ENCODE measurements at regions not wholly inside any gene's neighbourhood (a gene's known extent, or its start where the extent isn't known, plus 50 kb on each side); places are given as distances from the start of the nearest gene placed in this dataset.

DNA sequence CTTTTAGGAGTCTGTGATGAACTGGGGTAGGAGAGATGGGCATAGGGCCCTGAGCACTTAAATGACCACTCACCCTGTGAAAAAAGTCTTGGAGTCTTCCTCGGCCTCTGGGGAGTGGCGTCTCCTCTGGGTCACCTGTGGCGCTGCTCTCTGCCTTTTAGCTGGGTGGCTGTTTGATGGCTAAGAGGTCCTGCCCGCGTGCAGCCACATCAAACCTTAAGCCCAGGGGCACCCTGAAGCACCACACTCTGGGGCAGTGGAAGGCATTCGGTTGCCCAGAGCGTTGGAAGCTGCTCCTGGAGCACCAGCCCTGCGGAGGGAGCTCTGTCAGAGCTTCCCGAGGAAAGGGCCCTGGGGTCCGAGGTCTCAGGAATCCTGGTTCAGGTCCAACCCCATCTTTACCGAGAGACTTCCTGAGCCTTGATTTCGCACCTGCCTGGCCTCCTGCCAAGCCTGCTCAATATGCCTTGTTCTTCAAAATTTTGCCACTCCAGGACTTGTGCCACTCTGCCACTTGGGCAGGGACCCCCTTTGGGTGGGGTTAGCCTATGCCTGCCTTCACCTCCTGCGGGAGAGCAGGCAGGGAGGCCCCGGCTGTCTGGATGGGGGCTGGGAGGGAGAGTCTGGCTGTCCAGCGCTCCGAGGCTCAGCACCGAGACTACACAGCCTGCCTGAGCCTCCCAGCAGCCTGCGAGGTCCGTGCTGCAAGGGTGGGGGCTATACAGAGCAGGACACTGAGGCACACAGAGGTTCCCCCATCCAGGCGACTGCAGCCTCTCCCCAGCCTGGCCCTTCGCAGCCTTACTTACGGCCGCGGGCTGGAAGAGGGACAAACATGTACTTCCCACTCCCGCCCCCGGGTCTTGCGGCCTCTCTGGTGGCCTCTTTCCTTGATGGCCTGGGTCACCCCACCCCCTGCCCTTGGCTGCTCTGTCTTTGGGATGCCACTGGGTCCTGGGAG is 63.4 kb upstream of the RNU6ATAC start:
- no peak for DNase-seq (ENCODE audit: low read depth in 1 of 2, low spot score in 1 of 2)

DNA sequence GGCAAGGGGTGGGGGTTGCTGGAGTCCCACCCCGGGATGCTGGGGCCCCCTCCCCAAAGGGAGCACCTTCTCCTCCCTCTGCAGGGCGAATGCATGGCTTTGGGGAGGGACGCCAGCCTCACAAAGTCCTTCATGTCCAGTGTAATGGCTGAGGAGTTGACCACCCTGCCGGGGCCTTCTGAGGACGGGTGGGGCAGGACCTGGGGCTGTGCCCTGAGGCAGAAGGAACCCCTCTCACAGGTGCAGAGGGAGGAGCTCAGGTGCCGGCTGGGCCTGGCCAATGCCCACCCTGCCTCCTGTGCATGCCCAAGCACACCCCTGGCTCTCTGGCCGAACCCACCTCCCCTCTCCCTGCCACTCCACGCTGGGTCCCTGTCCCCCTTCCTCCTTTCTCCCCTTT is 64.3 kb upstream of the RNU6ATAC start:
- no peak for DNase-seq (ENCODE audit: low read depth in 1 of 2, low spot score in 1 of 2)

DNA sequence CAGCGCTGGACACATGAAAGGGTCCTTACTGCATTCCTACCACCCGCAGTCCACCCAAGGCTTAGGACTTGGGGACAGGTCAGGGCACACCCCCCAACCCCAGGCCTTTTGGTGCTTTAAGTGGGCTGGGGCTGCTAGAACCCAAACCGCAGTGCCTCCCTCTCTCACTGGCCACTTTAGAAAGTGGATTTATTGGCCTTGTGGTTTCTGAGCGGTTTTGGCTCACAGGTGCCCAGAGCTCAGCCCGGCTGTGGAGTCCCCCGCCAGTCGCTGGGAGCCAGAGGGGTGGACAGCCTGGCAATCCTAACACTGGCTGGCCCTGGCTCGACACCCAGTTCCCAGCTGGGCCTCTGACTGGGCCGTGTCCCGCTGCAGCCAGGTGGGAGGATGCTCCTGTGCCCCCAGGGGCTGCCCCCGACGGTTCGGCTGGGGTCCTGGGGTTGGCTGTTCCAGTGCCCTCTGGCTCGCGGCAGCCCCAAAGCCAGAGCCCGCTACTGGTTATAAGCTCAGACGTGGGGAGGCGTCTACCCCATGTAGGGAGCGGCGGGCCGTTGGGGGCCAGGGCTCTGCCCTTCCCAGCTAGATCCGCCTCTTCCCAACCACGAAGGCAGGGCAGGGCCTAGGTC is 65.2 kb upstream of the RNU6ATAC start:
- no peak for DNase-seq (ENCODE audit: low read depth in 1 of 2, low spot score in 1 of 2)

DNA sequence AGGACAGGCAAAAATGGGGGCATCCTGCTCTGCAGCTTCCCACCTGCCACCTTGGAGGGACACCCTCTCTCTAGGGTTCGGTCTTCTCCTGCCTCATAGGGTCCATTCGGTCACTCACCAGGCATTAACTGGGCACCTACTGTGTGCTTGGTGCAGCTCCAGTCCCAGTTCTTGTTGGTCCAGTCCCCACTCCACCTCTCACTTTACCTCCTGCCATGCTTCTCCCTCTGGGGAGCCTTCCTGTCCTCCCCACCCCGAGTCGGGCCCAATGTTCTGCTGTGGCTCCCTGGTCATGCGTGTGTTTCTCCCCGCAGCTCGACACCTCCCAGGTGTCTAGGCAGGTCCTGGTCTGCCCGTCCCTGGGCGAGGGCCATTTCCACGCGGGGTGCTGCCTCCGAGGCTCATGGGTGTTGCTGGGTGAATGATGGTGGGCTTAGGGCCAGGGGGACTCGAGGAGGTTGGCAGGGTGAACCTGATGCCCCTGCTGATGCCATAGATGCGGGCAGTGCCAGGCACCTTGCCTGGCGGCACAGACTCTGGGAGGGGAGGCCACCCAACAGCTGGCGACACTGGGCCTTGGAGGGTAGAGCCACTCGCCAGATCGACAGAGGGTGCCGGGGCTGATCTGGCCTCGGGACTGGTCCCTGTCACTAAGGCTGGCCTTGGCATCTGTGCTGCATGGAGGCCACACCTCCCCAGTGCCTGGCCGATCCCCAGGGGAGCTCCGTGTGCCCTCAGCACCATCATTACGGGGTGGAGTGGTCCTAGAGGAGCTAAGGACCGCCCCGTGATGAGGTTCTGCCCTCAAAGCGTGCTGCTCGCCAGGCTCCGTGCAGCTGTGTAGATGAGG is 66.0 kb upstream of the RNU6ATAC start:
- DNase-seq (ENCODE audit: low read depth in 1 of 2, low spot score in 1 of 2): no peak

DNA sequence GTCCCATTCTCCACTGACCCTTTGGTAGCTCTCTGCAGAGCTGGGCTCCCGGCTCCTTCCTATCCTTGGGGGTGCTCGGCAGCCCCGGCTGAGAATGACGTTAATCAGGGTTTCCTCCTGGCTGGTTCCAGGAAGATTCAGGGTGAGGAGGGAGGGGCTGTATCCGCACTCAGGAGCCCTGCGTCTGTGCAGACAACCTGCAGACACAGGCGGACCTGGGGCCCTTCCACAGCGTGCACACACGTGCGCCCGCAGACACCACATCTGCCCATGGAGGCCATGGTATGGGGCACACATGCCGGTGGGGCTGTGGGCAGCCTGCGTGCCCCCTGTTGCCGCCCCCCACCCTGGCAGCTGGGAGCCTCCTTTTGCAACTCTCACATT is 66.6 kb upstream of the RNU6ATAC start:
- no peak for DNase-seq (ENCODE audit: low read depth in 1 of 2, low spot score in 1 of 2)

DNA sequence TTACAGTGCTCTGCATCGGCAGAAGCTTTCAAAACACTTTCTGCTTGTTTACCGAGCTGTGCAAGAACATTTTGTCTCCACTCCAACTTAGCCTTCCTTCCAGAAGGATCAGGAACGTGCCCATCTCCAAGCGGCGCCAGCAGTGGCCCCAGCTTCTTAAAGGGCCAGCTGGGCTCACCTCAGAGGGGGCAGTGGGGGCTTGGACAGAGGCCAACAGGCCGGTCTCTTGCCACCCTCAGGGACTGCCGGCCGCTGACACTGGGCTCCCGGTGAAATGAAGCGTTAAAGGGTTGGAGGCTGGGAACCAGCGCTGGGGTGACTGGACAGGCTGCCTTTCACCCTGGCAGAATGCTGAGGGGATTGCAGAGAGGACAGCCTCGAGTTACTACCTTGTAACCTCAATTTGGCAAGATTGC is 67.0 kb upstream of the RNU6ATAC start:
- DNase-seq (ENCODE audit: low read depth in 1 of 2, low spot score in 1 of 2): no peak

DNA sequence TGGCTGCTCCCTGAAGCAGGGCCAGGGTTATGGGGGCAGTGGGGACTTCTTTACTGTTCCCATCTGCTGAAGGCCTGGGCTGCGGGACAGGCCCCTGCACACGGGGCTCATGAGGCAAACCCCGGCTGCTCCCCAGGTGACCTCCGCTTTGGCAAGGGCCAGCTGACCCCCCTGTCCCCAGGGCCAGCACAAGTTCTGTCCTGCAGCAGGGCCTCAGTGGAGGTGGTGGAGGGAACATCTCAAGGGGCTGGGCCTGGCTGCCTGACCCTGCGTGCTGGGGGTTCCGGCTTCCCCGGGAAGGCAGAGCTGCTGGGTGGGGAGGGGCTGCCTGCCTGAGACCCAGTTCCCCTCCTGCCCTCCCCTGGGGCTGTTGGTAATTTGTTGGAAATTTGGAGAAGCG is 67.4 kb upstream of the RNU6ATAC start:
- no peak for DNase-seq (ENCODE audit: low read depth in 1 of 2, low spot score in 1 of 2)

DNA sequence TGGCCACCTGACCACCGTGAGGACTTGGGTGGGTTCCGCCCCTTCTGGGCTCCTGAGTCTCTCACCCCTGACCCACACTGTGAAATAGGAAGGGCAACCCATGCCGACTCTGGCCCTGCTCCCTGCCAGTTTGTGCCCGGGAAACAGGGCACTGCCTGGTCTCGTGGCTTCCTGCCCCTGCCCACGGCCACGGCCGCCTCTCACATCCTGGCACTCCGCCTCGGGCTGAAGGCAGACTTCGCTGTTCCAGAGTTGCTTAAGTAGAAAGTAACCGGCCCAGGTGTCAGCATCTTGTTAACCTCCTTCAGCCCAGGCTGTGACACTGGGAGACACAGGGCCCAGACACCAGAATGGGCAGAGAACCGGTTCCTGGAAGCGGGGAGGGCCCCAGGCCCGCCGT is 68.7 kb upstream of the RNU6ATAC start:
- DNase-seq (ENCODE audit: low read depth in 1 of 2, low spot score in 1 of 2): no peak

DNA sequence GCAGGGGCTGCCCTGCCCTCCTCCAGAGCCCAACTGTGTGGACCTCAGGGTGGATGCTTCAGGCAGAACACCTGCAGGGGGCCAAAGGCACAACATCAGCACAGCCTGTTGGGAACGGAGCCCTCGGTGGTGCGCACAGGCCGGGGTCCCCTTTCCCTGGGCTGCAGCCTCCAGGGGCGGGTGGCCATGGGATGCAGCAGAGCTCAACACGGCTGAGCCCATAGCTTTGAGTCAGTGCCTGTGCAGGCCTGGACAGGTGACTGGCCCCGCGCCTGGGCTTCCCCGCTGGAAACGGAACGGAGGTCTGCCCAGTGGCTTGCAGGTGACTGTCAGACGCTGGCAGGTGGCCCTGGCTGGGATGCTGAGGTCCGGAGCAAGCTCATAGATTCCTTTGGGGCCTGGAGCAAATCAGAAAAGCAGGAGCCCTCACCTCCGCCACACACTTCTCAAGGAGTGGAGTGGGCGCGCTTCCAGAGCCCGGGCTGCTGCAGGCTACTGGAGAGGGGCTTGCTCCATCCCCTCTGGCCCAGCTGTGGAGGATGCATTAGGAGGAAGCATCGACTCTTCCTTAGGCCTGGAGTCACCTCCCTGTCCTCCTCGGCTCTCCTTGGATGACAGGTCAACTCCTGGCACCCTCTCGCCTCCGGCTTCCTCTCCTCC is 69.8 kb upstream of the RNU6ATAC start:
- no peak for DNase-seq (ENCODE audit: low read depth in 1 of 2, low spot score in 1 of 2)

DNA sequence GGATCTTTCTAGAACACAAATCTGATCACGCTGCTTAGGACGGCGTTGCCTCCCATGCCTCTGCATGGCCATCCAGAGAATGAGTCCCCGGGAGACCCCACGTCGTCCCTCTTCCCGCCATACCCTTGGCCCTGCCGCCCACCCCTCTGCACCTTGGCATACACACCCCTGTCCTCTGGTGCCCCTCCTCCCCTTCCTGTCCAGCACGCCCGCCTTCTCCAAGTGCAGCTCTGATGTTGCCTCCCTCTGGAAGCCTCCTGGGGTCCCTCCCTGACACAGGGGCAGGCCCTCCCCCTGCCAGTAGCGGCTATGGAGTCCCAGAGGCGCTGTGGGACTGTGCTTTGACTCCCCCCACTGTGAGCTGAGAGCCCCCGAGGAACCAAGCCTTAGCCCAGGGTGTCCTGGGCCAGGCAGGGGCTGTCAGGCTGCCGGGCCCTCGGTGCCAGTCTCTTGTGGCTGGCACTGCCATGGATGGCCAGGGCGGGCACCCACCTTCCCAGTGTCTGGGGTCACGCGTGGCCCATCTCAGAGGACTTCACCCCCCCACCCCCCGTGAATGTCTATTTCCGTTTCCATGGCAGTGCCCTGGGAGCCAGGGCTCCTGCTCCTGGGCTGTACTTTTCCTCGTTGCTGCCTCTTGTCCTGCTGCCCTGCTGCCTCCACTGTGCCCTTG is 70.5 kb upstream of the RNU6ATAC start:
- DNase-seq (ENCODE audit: low read depth in 1 of 2, low spot score in 1 of 2): no peak

DNA sequence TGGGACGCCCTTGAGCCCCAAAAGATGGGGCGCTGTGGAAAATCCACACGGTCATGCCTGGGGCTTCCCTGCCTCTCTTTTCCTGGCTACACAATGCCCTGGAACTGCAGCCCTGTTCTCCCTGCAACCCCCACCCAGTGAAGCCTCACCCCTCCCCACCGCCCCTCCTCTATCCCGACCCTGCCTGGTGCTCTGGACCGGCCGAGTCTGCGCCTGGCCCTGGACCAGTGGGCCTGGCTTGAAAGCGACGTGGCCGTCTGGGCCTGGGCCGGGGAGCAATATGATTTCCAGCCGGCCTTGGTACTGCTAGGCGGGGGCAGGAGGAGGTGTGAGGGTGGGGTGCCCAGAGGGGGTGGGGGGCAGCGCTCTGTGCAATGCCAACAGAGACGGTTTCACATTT is 71.0 kb upstream of the RNU6ATAC start:
- DNase-seq (ENCODE audit: low read depth in 1 of 2, low spot score in 1 of 2): no peak

DNA sequence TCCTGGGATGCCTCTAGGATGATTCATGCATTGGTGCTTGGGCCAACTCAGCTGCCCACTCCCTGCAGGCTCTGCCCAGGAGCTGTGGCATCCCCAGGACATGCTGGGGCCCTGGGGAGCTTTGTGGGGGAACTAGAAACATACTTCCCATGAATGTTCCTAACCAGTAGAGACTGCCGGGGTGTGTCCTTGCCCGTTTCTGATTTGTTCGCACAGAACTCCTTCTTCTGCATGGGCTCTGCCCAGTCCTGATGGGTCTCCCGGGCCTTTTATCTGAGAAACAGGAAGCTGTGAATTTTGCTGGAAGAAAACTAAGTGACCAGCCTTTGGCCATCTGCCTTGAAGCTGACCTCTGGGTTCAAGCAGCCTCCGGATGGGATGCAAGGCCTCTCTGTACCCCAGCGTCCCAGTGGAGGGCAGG is 71.6 kb upstream of the RNU6ATAC start:
- no peak for DNase-seq (ENCODE audit: low read depth in 1 of 2, low spot score in 1 of 2)

DNA sequence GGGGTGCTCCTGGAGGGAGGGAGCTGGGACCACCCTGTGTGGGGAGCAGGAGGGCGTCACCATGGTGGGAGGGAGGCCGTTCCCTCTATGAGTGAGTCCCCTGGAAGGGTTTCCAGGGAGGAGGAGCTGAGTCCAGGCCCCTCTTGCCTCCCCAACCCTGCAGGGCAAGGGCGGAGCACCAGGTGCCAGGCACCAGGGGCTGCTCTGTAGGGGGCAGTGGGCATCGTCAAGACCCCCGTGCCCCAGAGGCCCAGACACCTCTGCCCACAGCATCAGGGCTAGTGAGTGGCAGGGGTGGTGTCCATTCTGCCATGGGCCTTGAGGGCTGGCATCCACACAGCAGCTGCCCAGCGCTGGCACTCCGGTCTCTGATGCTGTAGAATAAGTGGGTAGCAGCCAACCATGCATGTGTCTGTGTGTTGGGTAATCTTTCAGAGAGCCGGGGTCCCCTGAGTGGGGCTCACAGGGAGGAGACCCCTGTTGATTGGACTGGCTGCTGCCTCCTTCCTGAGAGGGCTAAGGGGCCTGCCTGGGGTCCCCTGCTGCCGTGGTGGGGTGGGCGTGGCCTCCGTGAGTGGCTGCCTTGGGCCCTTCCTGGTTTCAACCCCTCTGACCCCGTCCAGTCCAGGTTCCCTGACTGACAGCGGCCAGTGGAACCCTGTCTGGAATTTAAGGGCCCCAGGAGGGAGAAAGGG is 72.7 kb upstream of the RNU6ATAC start:
- DNase-seq (ENCODE audit: low read depth in 1 of 2, low spot score in 1 of 2): no peak

DNA sequence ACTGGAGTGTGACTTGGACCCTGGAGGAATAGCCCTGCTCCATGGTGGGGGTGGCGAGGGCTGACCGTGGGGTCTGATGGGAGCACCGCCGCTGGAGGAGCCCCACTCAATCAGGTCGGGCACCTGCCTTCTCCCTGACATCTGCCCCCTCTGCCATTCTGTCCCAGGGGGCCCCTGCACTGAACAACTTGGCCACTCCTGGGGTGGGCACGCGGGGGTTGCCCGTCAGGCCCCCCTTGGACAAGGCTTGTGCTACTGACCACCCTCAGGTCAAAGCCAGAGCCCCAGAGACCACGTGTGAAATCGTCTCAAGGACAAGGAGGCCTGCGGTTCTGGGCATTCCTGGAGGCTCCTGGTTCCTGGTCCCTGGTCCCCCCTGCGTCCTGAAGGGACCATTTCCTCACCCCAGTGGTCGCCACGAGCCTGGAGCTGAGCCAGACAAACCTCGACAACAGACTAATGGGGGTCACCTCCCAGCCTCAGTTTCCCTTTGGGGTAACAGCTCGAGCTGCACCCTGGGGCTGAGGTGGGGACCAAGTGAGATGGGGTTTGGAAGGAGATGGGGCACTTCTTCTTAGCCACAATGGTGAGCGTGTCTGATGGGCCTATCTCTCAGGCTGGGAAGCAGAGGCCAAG is 73.4 kb upstream of the RNU6ATAC start:
- no peak for DNase-seq (ENCODE audit: low read depth in 1 of 2, low spot score in 1 of 2)

DNA sequence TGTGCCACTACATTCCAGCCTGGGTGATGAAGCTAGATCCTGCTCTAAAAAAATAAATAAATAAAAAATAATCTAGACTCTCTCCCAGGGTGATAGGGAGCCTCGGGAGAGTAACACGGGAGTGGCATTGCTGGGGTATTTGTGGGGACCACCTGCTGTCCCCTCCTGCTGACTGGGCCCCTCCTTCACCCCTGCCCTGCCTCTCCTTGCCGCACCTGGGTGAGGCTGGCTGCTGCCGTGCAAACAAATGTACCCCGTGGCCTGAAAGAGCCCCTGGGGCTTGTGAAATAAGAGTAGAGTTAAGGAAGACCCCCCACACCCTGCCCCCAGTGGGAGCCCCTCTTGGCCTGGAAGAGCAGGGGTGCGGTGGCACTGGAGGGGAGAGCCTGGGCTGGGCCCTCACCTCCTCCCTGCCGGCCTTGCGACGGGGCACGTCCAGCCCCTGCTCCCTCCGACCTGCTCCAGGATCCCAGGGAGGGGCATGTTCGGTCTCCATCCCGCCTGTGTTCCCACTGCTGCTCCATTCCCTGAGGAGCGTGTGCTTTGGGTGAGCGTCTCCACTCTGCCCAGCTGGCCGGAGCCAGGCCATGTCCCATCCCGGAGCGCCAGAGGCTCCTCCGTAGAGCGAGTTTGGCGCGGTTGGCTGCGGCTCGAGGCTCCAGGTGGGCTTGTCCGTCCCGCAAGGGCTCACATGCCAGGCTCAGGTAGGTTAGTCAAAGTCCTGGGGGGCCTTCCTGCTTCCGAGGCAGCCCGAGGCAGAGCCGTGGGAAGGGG is 75.0 kb upstream of the RNU6ATAC start:
- no peak for DNase-seq (ENCODE audit: low read depth in 1 of 2, low spot score in 1 of 2)

DNA sequence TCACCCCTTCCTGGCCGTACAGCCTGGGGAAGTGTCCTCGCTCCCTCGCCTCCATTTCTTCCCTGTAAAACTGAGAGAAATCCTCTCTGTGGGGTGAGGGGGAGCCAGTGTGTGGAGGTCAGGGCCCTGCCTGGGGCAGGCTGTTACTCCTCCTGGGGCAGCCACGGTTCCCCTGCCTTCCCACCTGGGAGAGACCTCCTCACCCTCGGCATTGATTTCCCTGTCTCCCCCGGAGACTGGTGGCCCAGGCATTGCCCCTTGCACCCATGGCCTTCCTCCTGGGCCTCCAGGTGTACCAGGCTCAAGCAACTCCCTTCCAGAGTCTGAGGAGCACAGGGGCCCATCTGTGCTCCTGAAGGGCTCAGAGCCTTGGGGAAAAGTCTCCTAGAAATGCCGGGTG is 75.6 kb upstream of the RNU6ATAC start:
- DNase-seq (ENCODE audit: low read depth in 1 of 2, low spot score in 1 of 2): no peak

DNA sequence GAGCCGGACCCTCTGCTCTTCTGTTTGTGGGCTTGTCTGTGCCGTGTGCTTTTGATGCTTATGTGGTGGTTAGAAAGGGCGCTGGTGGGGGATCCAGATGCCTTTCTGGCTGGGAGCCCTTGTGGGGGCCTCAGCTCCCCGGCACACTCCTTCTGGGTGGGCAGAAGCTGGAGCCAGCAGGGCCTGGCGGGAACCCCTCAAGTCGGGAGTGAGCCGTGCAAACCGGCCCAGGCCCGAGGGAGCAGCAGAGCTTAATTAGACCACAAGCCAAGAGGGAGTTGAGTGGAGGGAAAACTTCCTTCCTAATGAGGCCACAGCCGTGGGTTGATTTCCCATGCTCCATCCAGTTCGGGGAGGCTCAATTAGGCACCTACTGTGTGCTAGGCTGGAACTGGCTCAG is 76.0 kb upstream of the RNU6ATAC start:
- DNase-seq (ENCODE audit: low read depth in 1 of 2, low spot score in 1 of 2): no peak

DNA sequence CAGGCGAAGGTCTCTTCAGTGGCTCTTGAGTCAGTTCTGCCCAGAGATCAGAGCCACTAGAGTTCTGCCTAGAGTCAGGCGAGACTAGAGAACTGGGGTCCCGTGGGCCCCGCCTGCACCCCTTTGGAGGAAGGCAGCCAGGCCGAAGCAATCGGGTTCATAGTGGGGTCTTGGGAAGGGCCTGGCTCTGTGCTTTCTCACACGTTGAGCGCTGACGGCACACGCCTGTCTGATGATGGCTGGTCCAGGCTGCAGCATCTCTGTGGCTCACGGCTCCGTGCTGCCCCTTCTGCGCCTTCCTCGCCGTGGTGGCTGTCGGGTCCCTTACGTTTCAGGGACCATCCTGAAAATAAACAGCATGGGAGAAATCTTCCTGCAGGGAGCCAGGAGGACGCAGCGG is 78.3 kb upstream of the RNU6ATAC start:
- no peak for DNase-seq (ENCODE audit: low read depth in 1 of 2, low spot score in 1 of 2)

All from activated CD4-positive, alpha-beta T cell treated with anti-CD3 and anti-CD28 coated beads, Interleukin-2, amount 50 U/mL, for 24 hours (primary cell).